ENCODE measurements at regions not wholly inside any gene's neighbourhood (a gene's known extent, or its start where the extent isn't known, plus 50 kb on each side); places are given as distances from the start of the nearest gene placed in this dataset.

DNA sequence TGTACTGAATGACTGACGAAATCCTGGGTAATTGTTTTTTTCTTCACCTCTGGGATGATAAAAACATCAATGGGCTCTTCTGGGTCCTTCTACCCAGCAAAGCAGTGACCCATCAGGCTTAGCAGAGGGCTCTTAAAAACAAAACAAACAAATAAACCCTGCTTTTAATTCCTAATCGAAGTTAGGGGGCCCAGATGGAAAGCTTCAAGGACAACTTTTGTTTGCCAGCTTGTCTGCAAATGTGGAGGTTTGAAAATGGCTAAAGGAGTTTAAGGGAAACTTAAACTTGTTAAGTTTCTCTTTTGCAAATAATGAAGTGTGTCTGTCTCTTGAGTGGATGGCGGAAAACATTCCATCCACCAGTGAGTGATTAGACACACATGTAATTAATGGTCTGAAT is 327.2 kb downstream of the SATB2 start:
- TF ChIP-seq, protein P1, sequence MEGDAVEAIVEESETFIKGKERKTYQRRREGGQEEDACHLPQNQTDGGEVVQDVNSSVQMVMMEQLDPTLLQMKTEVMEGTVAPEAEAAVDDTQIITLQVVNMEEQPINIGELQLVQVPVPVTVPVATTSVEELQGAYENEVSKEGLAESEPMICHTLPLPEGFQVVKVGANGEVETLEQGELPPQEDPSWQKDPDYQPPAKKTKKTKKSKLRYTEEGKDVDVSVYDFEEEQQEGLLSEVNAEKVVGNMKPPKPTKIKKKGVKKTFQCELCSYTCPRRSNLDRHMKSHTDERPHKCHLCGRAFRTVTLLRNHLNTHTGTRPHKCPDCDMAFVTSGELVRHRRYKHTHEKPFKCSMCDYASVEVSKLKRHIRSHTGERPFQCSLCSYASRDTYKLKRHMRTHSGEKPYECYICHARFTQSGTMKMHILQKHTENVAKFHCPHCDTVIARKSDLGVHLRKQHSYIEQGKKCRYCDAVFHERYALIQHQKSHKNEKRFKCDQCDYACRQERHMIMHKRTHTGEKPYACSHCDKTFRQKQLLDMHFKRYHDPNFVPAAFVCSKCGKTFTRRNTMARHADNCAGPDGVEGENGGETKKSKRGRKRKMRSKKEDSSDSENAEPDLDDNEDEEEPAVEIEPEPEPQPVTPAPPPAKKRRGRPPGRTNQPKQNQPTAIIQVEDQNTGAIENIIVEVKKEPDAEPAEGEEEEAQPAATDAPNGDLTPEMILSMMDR (tag by site-specific recombination; IDR thresholded peaks at IDR 0.05), result no peak
- TF ChIP-seq ZNF138 (tag by site-specific recombination; IDR thresholded peaks at IDR 0.05; ENCODE audit: borderline replicate concordance) (no peak), ZNF707 (tag by site-specific recombination; IDR thresholded peaks at IDR 0.05) (no peak), KLF16 (tag by site-specific recombination; IDR thresholded peaks at IDR 0.05) (no peak), ZNF837 (tag by site-specific recombination; IDR thresholded peaks at IDR 0.05) (no peak), ZNF544 (tag by site-specific recombination; IDR thresholded peaks at IDR 0.05) (no peak), KLF7 (tag by site-specific recombination; IDR thresholded peaks at IDR 0.05; ENCODE audit: borderline replicate concordance) (no peak), ZNF394 (tag by site-specific recombination; IDR thresholded peaks at IDR 0.05; ENCODE audit: borderline replicate concordance) (no peak), ZNF146 (tag by site-specific recombination; IDR thresholded peaks at IDR 0.05) (no peak)
- TF ChIP-seq, protein P2, sequence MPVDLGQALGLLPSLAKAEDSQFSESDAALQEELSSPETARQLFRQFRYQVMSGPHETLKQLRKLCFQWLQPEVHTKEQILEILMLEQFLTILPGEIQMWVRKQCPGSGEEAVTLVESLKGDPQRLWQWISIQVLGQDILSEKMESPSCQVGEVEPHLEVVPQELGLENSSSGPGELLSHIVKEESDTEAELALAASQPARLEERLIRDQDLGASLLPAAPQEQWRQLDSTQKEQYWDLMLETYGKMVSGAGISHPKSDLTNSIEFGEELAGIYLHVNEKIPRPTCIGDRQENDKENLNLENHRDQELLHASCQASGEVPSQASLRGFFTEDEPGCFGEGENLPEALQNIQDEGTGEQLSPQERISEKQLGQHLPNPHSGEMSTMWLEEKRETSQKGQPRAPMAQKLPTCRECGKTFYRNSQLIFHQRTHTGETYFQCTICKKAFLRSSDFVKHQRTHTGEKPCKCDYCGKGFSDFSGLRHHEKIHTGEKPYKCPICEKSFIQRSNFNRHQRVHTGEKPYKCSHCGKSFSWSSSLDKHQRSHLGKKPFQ (tag by site-specific recombination; IDR thresholded peaks at IDR 0.05), result no peak
- TF ChIP-seq, protein P3, sequence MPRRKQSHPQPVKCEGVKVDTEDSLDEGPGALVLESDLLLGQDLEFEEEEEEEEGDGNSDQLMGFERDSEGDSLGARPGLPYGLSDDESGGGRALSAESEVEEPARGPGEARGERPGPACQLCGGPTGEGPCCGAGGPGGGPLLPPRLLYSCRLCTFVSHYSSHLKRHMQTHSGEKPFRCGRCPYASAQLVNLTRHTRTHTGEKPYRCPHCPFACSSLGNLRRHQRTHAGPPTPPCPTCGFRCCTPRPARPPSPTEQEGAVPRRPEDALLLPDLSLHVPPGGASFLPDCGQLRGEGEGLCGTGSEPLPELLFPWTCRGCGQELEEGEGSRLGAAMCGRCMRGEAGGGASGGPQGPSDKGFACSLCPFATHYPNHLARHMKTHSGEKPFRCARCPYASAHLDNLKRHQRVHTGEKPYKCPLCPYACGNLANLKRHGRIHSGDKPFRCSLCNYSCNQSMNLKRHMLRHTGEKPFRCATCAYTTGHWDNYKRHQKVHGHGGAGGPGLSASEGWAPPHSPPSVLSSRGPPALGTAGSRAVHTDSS (tag by site-specific recombination; IDR thresholded peaks at IDR 0.05), result no peak
- TF ChIP-seq, protein P4, sequence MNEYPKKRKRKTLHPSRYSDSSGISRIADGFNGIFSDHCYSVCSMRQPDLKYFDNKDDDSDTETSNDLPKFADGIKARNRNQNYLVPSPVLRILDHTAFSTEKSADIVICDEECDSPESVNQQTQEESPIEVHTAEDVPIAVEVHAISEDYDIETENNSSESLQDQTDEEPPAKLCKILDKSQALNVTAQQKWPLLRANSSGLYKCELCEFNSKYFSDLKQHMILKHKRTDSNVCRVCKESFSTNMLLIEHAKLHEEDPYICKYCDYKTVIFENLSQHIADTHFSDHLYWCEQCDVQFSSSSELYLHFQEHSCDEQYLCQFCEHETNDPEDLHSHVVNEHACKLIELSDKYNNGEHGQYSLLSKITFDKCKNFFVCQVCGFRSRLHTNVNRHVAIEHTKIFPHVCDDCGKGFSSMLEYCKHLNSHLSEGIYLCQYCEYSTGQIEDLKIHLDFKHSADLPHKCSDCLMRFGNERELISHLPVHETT (tag by site-specific recombination; IDR thresholded peaks at IDR 0.05), result no peak
